HG03066 (cell line): ENCODE measurements at regions not wholly inside any gene's neighbourhood (a gene's known extent, or its start where the extent isn't known, plus 50 kb on each side); places are given as distances from the start of the nearest gene placed in this dataset.

Experiments used
- ATAC-seq: cut with Tn5 transposase; IDR thresholded peaks from one replicate; pipeline ENCODE4 v1.9.1; 2021; ENCODE audit warnings: low read depth; ENCODE audit not compliant: unreplicated experiment

DNA sequence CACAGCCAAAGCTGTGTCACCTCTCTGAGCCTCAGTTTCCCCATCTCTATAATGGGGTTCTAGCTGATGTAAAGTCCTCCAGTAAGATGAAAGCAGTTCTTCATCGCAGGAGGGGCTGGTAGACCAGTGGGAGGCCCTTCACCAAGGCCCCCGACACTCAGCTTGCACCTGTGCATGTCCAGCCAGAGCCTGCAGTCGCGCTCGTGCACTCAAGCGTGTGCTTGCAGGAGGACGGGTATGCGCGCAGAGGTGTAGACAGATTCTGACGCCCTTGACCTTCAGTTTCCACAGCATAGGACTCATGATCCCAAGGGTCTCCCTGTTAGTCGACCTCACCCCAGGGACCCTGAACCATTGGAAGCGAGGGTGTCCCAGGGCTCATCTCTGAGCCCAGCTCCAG lies 633.7 kb downstream of the TBC1D22A start:
- ATAC-seq, result no peak

DNA sequence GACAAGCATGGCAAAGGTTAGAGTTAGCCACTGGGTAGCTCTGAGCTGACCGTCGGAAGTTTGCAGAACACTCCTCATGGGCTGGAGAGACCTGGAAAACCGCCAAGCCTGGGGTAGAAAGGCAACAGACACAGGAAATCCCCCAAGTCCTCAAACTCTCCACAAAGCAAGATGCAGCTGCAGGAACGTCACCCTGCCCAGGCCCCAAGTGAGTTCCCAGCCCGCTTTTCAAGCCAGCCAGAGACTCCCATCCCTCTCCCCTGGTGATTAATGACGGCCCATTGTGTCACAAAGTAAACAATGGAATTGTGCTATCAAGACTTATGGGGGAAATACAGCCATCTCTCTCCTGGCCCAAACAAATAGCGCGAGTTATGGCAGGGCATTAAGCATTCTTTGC lies 633.0 kb downstream of the TBC1D22A start:
- ATAC-seq, result no peak

GRCh38 chr22:47394504-47395440 lies 632.3 kb downstream of the TBC1D22A start:
- ATAC-seq, result no peak

- ATAC-seq, result no peak
Observed at GRCh38 chr22:47393191-47393590, 630.7 kb downstream of the TBC1D22A start.

DNA sequence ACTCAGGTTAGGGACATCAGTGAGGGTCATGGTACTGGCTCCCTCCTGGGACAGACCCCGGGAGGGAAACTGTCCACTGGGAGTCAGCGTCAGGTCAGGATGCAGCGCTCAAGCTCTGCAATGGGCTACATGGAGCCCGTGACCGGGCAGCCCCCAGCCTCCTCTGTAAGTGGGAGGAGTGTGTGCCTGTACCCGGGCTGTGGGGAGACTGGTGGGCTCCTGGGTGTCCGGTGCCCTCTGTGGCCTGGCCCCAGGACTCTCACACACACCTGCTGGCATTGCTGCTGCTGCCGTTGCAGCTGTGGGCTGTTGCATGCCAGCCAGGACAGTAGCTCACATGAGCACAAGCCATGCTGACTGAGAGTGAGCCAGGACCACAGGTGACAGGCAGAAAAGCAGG lies 630.3 kb downstream of the TBC1D22A start:
- no peak for ATAC-seq

DNA sequence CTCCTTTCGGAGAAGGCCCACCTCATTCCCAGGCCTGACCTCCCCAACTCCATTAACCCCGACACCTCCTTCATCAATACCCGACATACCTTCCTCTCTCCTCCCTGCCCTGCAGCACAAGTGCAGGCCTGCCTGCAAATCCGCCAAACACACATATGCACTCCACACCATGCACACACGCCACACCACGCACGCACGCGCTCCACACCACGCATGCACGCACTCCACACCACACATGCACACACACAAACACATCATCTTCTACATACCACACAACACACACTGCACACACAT lies 629.6 kb downstream of the TBC1D22A start:
- no peak for ATAC-seq

DNA sequence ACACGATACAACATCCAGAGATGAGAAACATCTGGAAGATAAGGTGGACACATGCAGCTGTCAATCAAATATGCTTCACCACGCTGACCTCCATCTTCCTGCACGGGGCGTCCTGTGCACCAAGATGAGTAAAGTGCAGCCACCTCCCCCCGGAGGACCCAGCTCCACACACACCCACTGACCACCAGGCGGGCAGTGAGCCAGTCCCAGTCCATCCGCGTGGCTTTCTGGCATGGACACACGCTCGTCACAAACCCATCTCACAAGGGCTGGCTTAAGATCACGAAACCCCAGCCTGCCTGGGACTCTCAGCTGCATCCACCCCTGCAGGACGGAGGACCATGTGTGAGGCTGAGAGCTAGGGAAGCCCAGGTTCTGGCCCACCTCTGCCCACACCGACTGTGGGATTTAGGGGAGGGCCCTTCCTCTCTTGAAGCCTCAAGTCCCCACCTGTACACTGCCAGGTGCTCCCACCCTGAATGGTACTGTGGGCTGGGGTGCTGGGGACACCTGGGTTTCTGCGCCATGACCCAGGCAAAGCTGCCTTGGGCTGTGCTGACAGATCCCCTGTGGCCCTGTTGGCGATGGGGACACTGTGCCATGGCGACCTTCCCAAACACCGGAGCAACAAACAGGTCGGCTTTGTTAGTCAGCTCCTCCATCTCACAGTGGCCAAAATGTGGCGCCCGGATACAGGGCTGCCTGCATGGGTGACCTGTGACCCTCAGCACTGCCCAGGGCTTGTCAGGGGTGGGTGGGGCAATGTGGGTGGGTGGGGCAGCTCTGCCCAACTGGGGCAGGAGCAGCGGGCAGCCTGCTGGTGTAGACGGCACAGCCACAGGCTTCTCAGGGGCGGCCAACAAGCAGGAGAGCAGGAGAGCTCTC lies 629.0 kb downstream of the TBC1D22A start:
- ATAC-seq, result no peak

DNA sequence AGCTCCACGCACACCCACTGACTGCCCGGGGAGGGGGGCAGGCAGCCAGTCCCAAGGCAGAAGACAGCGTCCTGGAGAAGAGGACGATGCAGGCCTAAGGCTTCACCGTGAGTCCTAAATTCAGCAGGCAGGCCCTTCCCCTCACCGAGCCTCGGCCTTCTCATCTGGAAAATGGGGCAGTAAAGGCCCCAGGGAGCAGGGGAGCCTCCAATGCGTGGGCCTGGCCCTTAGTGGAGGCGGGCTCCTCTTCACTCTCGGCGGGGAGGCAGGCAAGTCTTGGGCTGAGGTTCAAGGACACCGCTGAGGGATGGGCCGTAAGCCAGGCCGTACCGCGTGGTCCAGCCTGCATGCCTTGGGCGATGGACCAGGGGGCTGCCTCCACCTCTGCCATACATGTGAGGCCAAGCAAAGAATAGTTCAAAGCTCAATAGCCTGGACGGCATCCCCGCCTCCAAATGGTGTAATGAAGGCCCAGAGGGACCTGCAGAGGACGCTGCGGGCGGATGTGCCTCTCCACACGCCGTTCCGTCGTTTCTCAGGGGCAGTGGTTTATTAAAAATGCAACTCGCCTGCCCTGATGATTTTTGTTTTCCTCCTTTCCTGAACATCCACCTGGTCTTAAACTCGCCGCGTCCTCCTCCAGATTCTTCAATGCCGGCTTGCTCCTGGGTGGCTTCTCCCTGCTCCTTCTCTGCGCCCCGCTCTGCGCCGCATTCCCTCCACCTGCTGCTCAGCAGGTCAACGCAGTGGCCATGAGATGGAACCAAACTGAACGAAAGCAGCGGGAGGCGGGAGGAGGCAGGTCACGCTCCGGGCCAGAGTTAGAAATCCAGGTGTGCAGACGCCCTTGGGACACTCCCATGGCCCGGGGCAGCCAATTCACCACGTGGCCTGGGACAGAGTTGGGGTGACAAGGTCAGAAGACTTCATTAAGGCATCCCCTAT lies 627.8 kb downstream of the TBC1D22A start:
- no peak for ATAC-seq

- no peak for ATAC-seq
Observed at GRCh38 chr22:47389201-47389600, 626.8 kb downstream of the TBC1D22A start.

- no peak for ATAC-seq
Observed at GRCh38 chr22:47388778-47389177, 626.3 kb downstream of the TBC1D22A start.

DNA sequence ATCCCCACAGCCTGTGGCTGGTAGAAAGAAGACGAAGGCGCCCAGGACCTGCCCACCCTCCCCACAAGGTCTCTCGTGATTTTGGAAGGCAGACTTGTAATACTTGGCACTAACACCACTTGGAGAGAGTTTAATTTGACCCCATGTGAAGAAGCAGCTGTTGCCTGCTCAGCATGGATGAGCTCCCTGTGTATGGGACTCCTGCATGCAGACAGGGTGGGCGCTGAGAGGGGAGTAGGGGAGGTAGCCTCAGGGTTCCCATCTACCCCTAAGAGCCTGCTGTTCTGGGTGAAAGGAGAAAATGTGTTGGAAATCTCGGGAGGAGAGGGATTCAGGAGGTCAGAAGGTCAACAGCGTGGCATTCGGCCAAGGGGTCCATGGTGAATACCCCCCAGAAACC lies 625.9 kb downstream of the TBC1D22A start:
- ATAC-seq, result no peak

DNA sequence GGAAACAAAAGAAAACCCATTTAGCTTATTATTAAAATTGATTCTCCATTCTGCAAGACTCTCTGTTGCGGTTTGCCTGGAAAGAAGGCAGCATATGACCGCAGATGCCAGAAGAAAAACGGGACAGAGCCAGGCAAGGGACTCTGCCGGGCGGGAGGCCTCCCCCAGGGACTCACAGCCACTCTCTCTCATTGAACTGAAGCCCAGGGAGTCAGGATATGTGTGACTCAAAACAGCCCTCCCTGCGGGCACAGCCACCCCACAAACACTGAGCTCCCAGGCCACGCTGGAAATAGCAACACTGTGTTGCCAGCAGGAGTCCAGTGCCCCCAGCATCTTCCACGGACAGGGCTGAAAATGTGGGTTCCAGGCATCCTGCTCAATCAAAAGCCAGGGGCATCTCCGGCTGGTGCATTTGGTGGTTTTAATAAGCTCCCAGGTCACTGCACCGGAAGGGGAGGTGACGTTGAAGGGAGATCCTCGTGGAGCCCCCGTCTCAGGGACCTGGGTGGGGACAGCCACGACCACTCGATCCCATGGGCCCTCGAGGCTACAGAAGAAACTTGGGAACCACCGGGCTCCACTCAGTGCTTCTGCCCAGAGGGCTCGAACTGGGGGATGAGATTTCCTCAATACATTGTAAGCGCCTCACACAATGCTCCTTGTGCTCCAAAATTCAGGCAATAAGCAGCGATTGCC lies 624.5 kb downstream of the TBC1D22A start:
- no peak for ATAC-seq

GRCh38 chr22:47384977-47385376 lies 622.5 kb downstream of the TBC1D22A start:
- ATAC-seq, result no peak

DNA sequence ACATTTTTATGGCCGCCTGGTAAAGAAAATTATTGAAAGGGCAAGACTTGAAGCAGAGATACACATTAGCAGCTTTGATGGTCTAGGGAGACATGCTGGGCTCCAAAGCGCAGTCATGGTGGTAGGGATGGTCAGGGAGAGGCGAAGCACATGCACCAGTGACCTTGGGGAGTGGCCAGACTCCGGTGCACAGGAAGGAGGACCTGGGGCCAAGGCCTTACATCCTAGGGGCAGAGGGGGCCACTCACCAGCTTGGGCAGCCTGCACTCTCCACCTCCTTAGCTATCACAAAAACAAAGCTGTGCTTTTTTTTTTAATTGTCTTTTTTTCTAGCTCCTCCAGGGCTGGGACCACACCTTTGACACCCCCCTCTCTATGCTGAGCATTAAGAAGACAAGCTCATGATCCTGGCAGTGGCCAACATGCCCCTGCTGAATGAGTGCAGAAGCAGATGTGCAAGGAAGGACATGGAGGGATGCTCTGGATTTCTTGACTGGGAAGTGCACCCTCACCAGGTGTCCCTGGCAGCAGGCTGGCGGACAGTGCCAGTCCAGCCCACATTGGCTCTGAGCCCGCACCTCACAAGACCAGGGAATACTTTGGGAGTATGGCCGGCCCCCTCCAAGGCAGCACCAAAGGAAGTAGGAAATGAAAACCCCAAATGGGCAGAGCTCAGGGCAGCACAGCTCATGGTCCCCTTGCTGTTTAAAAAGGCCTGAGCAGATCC lies 619.9 kb downstream of the TBC1D22A start:
- ATAC-seq, result no peak

DNA sequence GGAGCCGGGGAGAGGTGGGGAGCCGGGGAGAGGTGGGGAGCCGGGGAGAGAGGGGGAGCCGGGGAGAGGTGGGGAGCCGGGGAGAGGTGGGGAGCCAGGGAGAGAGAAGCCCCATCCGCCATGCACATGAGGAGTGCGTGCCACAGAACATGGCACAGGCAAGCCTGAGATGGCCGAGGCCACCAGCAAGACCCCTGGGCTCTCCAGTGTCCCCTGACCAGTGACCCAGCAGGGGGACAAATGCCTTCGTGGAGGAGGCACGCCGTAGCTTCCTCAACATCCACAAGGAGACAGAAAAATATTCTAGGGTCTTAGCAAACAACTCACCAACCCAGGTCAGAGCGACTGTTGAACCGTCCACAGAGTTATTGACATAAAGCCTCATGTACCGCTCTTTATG lies 618.8 kb downstream of the TBC1D22A start:
- ATAC-seq, result no peak

- no peak for ATAC-seq
Observed at GRCh38 chr22:47380692-47381091, 618.2 kb downstream of the TBC1D22A start.

GRCh38 chr22:47379037-47379436 lies 616.6 kb downstream of the TBC1D22A start:
- no peak for ATAC-seq

DNA sequence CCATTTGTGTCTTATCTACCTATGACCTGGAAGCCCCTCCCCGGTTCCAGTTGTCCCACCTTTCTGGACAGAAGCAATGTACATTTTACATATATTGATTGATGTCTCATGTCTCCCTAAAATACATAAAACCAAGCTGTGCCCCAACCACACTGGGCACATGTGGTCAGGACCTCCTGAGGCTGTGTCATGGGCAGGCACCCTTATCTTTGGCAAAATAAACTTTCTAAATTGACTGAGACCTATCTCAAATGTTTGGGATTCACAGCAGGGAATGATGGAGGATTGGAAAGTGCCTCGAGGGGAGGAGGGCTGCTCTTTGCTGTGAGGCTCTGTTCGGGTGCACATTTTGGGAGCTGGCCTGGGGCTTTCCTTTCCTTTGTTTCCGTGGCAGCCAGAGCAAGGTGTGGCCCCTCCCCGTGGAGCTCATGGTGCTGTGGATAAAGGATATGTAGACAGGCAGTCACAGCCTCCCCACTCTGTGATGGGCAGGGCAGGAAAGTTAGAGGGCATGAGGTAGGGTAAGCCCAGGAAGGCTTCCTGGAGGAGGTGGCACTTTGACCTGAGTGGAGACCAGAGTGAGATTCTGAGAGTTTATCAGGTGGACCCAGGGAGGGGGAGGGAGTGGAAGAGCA lies 615.6 kb downstream of the TBC1D22A start:
- ATAC-seq, result no peak
